NCI-H774 (cell line): ENCODE measurements at regions not wholly inside any gene's neighbourhood (a gene's known extent, or its start where the extent isn't known, plus 50 kb on each side); places are given as distances from the start of the nearest gene placed in this dataset.

Source experiments
- DNase-seq: peaks from one replicate; lab custom pipeline; 2025; lab: John Stamatoyannopoulos, UW

GRCh38 chr5:82807021-82807420, 270.2 kb downstream of the TMEM167A start:
- DNase-seq = no peak

GRCh38 chr5:82806513-82806912, 270.7 kb downstream of the TMEM167A start:
- DNase-seq = no peak

GRCh38 chr5:82804155-82804690, 273.0 kb downstream of the TMEM167A start:
- DNase-seq = no peak

- no peak for DNase-seq
These were observed 274.2 kb downstream of the TMEM167A start for GRCh38 chr5:82802954-82803353.

- no peak for DNase-seq
These were observed 276.4 kb downstream of the TMEM167A start for GRCh38 chr5:82800826-82801225.

GRCh38 chr5:82799361-82800077, 277.7 kb downstream of the TMEM167A start:
- DNase-seq = no peak

GRCh38 chr5:82798676-82799075, 278.5 kb downstream of the TMEM167A start:
- no peak for DNase-seq

GRCh38 chr5:82796643-82797416, 280.4 kb downstream of the TMEM167A start:
- no peak for DNase-seq

GRCh38 chr5:82794876-82795275, 282.3 kb downstream of the TMEM167A start:
- DNase-seq = no peak

GRCh38 chr5:82793808-82794419, 283.3 kb downstream of the TMEM167A start:
- no peak for DNase-seq

GRCh38 chr5:82792096-82792495, 285.1 kb downstream of the TMEM167A start:
- DNase-seq = no peak

GRCh38 chr5:82789095-82789494, 288.1 kb downstream of the TMEM167A start:
- DNase-seq = no peak

GRCh38 chr5:82786748-82787147, 290.4 kb downstream of the TMEM167A start:
- no peak for DNase-seq

GRCh38 chr5:82785882-82786509, 291.2 kb downstream of the TMEM167A start:
- DNase-seq = no peak

GRCh38 chr5:82785456-82785855, 291.7 kb downstream of the TMEM167A start:
- no peak for DNase-seq

GRCh38 chr5:82784521-82784920, 292.7 kb downstream of the TMEM167A start:
- no peak for DNase-seq

GRCh38 chr5:82777106-82777505, 300.1 kb downstream of the TMEM167A start:
- no peak for DNase-seq

GRCh38 chr5:82772281-82772680, 304.9 kb downstream of the TMEM167A start:
- no peak for DNase-seq

- DNase-seq = no peak
These were observed 311.0 kb downstream of the TMEM167A start for GRCh38 chr5:82766206-82766605.

GRCh38 chr5:82765765-82766164, 311.4 kb downstream of the TMEM167A start:
- no peak for DNase-seq

GRCh38 chr5:82760856-82761255, 316.3 kb downstream of the TMEM167A start:
- no peak for DNase-seq

- DNase-seq = no peak
These were observed 318.3 kb downstream of the TMEM167A start for GRCh38 chr5:82758881-82759280.
